Nephron (organoid): ENCODE measurements at regions not wholly inside any gene's neighbourhood (a gene's known extent, or its start where the extent isn't known, plus 50 kb on each side); places are given as distances from the start of the nearest gene placed in this dataset.

ENCODE experiments used
- H3K27ac Mint-ChIP-seq, 3 experiments: 2 replicates each; pipeline ENCODE4 v1.8.0; 2020; ENCODE audit warnings: mixed read lengths in 3 of 3, mild to moderate bottlenecking in 2 of 3, moderate library complexity in 1 of 3
- H3K27me3 Mint-ChIP-seq: 2 replicates; pipeline ENCODE4 v1.8.0; 2021; ENCODE audit warnings: low read depth, mild to moderate bottlenecking, moderate library complexity, mixed read lengths
- H3K36me3 Mint-ChIP-seq: 2 replicates; pipeline ENCODE4 v1.8.0; 2020; ENCODE audit warnings: low read depth, mixed read lengths
- H3K4me1 Mint-ChIP-seq: 2 replicates; pipeline ENCODE4 v1.8.0; 2020; ENCODE audit warnings: mixed read lengths
- H3K4me3 Mint-ChIP-seq, 3 experiments: 2 replicates each; pipeline ENCODE4 v1.8.0; 2020; ENCODE audit warnings: mild to moderate bottlenecking in 3 of 3, mixed read lengths in 3 of 3, moderate library complexity in 2 of 3
- H3K9me3 Mint-ChIP-seq: 2 replicates; pipeline ENCODE4 v1.8.0; 2020; ENCODE audit warnings: mixed read lengths
- TF ChIP-seq, protein P1 (sequence below), 3 experiments: fragments of 200-600 bp; sonication (generic); IDR thresholded peaks; one replicate each; pipeline ENCODE4 v1.5.0; 2021; ENCODE audit warnings: antibody characterized with exemption in 3 of 3; ENCODE audit not compliant: unreplicated experiment in 3 of 3

DNA sequence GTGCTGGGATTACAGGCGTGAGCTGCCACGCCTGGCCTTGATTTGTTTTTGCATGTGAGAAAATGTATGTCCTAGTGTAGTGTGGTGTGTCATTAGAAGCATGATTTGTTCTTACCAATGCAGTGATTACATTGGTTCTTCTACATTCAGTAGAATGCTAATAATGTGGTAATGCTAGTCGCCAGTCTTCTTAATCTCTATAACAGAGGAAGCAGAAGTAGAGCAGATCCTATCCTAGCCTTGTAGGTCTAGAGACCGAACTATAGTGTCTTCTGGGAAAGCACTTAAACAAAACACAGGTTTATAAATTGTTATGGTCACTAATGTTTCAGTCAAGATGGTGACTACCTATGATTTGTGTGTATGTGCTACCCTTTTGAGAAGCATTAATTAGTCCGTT, 197.5 kb upstream of the DMRT1 start:
- H3K9me3 Mint-ChIP-seq, result no peaks in the 10 kb centered on the region
- H3K27ac Mint-ChIP-seq, result no peak overlapping the region
- peaks cover 20% of the 10 kb centered on the region for H3K4me1 Mint-ChIP-seq
- H3K4me3 Mint-ChIP-seq, result no peak overlapping the region
- H3K27me3 Mint-ChIP-seq, result no peaks in the 10 kb centered on the region
- TF ChIP-seq, protein P1, sequence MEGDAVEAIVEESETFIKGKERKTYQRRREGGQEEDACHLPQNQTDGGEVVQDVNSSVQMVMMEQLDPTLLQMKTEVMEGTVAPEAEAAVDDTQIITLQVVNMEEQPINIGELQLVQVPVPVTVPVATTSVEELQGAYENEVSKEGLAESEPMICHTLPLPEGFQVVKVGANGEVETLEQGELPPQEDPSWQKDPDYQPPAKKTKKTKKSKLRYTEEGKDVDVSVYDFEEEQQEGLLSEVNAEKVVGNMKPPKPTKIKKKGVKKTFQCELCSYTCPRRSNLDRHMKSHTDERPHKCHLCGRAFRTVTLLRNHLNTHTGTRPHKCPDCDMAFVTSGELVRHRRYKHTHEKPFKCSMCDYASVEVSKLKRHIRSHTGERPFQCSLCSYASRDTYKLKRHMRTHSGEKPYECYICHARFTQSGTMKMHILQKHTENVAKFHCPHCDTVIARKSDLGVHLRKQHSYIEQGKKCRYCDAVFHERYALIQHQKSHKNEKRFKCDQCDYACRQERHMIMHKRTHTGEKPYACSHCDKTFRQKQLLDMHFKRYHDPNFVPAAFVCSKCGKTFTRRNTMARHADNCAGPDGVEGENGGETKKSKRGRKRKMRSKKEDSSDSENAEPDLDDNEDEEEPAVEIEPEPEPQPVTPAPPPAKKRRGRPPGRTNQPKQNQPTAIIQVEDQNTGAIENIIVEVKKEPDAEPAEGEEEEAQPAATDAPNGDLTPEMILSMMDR (IDR thresholded peaks at IDR 0.05; ENCODE audit: unreplicated experiment in 3 of 3), result no peak
- H3K36me3 Mint-ChIP-seq, result no peaks in the 10 kb centered on the region

DNA sequence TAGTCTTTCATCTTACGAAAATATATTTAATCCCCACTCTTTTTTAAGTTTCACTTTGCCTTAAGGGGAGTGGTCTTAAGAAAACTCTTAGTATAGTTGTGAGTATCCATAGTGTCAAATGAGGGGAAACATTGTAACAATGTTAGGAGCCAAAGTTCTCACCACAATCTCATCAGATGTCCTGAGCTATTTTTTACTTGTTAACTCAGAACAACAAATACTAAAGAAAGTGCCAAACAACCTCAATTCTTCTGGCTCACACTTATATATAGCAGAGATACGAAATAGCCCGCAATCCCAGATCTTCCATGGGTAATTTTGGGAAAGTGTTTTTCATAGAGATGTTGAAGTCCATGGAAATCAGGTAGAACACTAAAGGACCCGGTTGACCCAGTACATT, 194.0 kb upstream of the DMRT1 start:
- no peak overlapping the region for H3K4me3 Mint-ChIP-seq
- H3K4me1 Mint-ChIP-seq, result peaks cover 28% of the 10 kb centered on the region
- no peak overlapping the region for H3K27ac Mint-ChIP-seq
- H3K27me3 Mint-ChIP-seq, result no peaks in the 10 kb centered on the region
- TF ChIP-seq, protein P1 (IDR thresholded peaks at IDR 0.05; ENCODE audit: unreplicated experiment in 3 of 3), result no peak
- H3K36me3 Mint-ChIP-seq, result no peaks in the 10 kb centered on the region
- H3K9me3 Mint-ChIP-seq, result no peaks in the 10 kb centered on the region

DNA sequence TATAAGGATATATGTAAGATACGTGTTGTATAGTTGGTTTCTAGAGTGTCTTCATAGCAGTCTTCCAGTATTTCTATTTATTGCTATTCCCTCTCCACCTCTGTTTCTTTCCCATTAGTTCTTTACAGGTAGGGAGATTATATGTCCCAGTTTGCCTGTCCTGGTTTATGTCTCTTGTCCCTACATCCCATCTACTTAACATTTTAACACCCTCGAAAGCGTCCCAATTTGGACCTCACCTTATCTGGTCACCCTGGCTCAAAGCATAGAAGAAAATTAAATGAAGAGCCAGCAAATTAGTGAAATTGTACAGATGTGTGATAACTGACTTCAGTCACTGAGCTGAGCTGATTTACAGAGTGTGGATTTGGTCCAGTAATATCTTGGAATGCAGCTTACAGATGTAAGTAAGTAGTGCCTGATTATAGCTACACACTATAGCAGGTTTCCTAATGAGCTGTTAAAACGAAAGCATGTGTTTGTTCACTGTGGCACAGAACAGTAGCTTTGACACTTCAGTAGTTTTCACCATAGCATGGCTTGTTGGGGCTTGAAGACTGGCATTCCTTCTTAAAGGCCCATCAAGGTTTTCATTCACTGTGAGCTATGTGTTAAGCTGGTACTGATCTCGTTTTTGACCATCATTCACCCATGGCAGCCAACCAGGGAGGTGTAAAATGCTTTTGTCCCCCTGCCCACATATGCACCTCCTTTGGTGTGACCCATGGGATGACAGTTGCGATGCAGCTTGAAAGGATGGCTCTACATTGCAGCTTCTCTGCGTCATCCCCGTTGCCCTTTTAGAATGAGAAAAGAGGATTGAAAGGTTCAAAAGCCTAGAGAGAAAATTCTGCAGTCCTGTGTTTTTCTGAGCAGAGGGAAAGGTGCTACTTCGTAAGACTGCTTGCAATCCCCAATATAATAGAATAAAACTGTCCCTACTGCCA, 192.1 kb upstream of the DMRT1 start:
- H3K27me3 Mint-ChIP-seq, result no peaks in the 10 kb centered on the region
- H3K36me3 Mint-ChIP-seq, result no peaks in the 10 kb centered on the region
- no peak overlapping the region for H3K4me3 Mint-ChIP-seq
- TF ChIP-seq, protein P1 (IDR thresholded peaks at IDR 0.05; ENCODE audit: unreplicated experiment in 3 of 3), result no peak
- H3K27ac Mint-ChIP-seq, result peak overlapping the region in 2 of 3 experiments; percentile 1 to 10
- H3K4me1 Mint-ChIP-seq, result peaks cover 24% of the 10 kb centered on the region
- H3K9me3 Mint-ChIP-seq, result no peaks in the 10 kb centered on the region

DNA sequence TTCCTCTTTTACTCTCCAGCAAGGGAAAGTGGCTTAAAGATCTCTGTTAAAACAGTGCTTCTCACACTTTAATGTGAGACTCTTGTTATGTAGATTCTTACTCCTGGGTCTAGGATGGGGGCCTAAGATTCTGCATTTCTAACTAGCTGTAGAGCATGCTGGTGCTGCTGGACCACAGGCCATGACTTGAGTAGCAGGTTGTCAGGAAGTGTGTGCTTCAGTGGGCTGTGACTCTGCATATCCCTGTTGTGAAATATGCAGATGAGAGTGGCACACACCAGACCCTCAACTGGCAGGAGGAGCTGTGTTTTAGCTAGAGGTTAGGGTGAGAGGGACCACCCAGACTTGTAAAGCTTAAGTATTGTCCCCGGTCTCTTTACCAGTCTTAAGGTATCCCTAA, 191.1 kb upstream of the DMRT1 start:
- Mint-ChIP-seq H3K4me3 (no peak overlapping the region), H3K4me1 (peaks cover 24% of the 10 kb centered on the region), H3K9me3 (no peaks in the 10 kb centered on the region), H3K27ac (peak overlapping the region in 2 of 3 experiments; percentile 10 to 49), H3K27me3 (no peaks in the 10 kb centered on the region), H3K36me3 (no peaks in the 10 kb centered on the region)
- TF ChIP-seq, protein P1 (IDR thresholded peaks at IDR 0.05; ENCODE audit: unreplicated experiment in 3 of 3), result no peak

GRCh38 chr9:651371-651770, 190.1 kb upstream of the DMRT1 start:
- H3K4me1 Mint-ChIP-seq, result peaks cover 32% of the 10 kb centered on the region
- no peaks in the 10 kb centered on the region for H3K27me3 Mint-ChIP-seq
- H3K4me3 Mint-ChIP-seq, result no peak overlapping the region
- H3K36me3 Mint-ChIP-seq, result no peaks in the 10 kb centered on the region
- H3K27ac Mint-ChIP-seq, result no peak overlapping the region
- TF ChIP-seq, protein P1 (IDR thresholded peaks at IDR 0.05; ENCODE audit: unreplicated experiment in 3 of 3), result no peak
- H3K9me3 Mint-ChIP-seq, result no peaks in the 10 kb centered on the region

GRCh38 chr9:652914-653313, 188.6 kb upstream of the DMRT1 start:
- no peak overlapping the region for H3K4me3 Mint-ChIP-seq
- TF ChIP-seq, protein P1 (IDR thresholded peaks at IDR 0.05; ENCODE audit: unreplicated experiment in 3 of 3), result no peak
- H3K4me1 Mint-ChIP-seq, result peaks cover 32% of the 10 kb centered on the region
- H3K27ac Mint-ChIP-seq, result no peak overlapping the region
- no peaks in the 10 kb centered on the region for H3K27me3 Mint-ChIP-seq
- H3K36me3 Mint-ChIP-seq, result no peaks in the 10 kb centered on the region
- H3K9me3 Mint-ChIP-seq, result no peaks in the 10 kb centered on the region
